D341Med (cell line): ENCODE measurements at regions not wholly inside any gene's neighbourhood (a gene's known extent, or its start where the extent isn't known, plus 50 kb on each side); places are given as distances from the start of the nearest gene placed in this dataset.
"Not testable (repeated sequence)": the region's sequence is repeated elsewhere in the genome, so short reads cannot be mapped to it uniquely, and the experiment has no call there.

Experiments used
- DNase-seq: peaks from one replicate; pipeline ENCODE4 v3.0.0; 2012; ENCODE audit warnings: low spot score

- not testable (repeated sequence) for DNase-seq
Observed at GRCh38 chr14:43296061-43296460, 1211.0 kb downstream of the FSCB start.

GRCh38 chr14:43285575-43285974, 1221.5 kb downstream of the FSCB start:
- DNase-seq: no peak

GRCh38 chr14:43260056-43260455, 1247.0 kb downstream of the FSCB start:
- DNase-seq: no peak

- no peak for DNase-seq
Observed at GRCh38 chr14:43258396-43258795, 1248.7 kb downstream of the FSCB start.

GRCh38 chr14:43256996-43257395, 1250.1 kb downstream of the FSCB start:
- not testable (repeated sequence) for DNase-seq

- no peak for DNase-seq
Observed at GRCh38 chr14:43252866-43253265, 1254.2 kb downstream of the FSCB start.

GRCh38 chr14:43249591-43249990, 1257.5 kb downstream of the FSCB start:
- no peak for DNase-seq

GRCh38 chr14:43249116-43249515, 1258.0 kb downstream of the FSCB start:
- DNase-seq: no peak

- no peak for DNase-seq
Observed at GRCh38 chr14:43247877-43248276, 1259.2 kb downstream of the FSCB start.

GRCh38 chr14:43244142-43244625, 1262.9 kb downstream of the FSCB start:
- no peak for DNase-seq

GRCh38 chr14:43243168-43243567, 1263.9 kb downstream of the FSCB start:
- no peak for DNase-seq

GRCh38 chr14:43232261-43232660, 1274.8 kb downstream of the FSCB start:
- DNase-seq: no peak

GRCh38 chr14:43215524-43215923, 1291.6 kb downstream of the FSCB start:
- no peak for DNase-seq

GRCh38 chr14:43207189-43207588, 1299.9 kb downstream of the FSCB start:
- no peak for DNase-seq

- no peak for DNase-seq
Observed at GRCh38 chr14:43204816-43205215, 1302.3 kb downstream of the FSCB start.

GRCh38 chr14:43200519-43200918, 1306.6 kb downstream of the FSCB start:
- DNase-seq: no peak

- DNase-seq: no peak
Observed at GRCh38 chr14:43198465-43198864, 1308.6 kb downstream of the FSCB start.

- no peak for DNase-seq
Observed at GRCh38 chr14:43184540-43184939, 1322.5 kb downstream of the FSCB start.

- DNase-seq: no peak
Observed at GRCh38 chr14:43183916-43184315, 1323.2 kb downstream of the FSCB start.

- no peak for DNase-seq
Observed at GRCh38 chr14:43175896-43176295, 1331.2 kb downstream of the FSCB start.

- DNase-seq: no peak
Observed at GRCh38 chr14:43172899-43173548, 1334.1 kb downstream of the FSCB start.

- DNase-seq: no peak
Observed at GRCh38 chr14:43169722-43170121, 1337.4 kb downstream of the FSCB start.

- no peak for DNase-seq
Observed at GRCh38 chr14:43168371-43168925, 1338.6 kb downstream of the FSCB start.

GRCh38 chr14:43166163-43166562, 1340.9 kb downstream of the FSCB start:
- no peak for DNase-seq
